HG03571 (cell line): ENCODE measurements at regions not wholly inside any gene's neighbourhood (a gene's known extent, or its start where the extent isn't known, plus 50 kb on each side); places are given as distances from the start of the nearest gene placed in this dataset.
"Not testable (repeated sequence)": the region's sequence is repeated elsewhere in the genome, so short reads cannot be mapped to it uniquely, and the experiment has no call there.

Source experiments
- ATAC-seq: cut with Tn5 transposase; IDR thresholded peaks from one replicate; pipeline ENCODE4 v1.9.1; 2021; ENCODE audit not compliant: unreplicated experiment

DNA sequence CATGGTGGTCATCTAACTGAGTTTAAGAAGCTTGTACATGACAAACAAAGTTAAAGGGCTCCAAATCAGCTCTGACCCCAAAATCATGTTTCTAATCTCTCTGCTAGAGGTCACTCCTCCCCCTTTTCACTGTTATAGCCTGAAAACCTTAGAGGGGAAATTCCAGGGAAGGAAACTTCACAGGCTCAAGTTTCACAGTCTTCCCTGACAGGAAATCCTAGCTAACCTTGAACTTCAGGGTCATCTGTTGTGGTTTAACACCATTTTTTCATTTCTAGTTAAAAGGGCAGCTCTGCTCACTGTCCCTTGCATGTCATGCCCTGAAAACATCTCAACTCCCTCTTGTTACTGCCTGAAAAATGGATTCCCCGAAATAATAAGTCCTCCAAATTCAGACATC, 104.4 kb upstream of the BMP2 start:
- ATAC-seq = peak; percentile 70

DNA sequence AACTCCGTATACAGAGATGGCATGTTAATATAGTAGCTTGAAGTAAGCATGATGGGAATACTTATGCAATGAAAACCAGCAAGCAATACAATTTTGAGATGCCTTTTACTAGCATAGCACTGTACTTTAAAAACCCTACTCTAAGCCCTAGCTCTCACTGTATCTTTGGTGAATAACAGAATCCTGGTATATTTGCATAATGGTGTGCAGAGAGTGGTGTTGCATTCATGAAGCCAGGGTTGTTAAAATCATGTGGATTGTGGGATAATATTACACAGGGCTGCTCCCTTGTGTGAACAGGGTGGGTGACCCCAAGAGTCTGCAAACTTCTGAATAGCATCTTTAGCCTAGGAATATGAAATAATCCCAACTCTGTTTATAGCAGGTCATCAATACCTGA, 105.2 kb upstream of the BMP2 start:
- no peak for ATAC-seq

DNA sequence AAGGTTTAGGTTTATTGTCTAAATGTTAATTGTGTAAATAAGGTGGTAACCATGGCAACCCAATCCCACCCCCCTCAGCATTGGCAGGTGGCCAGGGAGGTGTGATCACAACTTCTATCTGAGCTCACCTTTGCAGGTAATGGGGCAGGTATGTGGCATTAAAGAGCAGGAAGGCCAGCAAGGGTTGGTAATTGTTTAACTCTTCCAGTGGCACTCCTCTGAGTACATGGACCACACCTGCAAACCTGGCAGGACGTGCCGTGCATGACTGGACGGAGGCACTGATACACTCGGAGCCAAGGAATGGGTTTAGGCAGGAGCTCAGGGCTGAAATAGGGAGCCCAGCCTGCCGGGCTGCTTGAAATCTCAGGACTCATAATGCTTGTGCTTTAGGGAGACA, 107.0 kb upstream of the BMP2 start:
- no peak for ATAC-seq

DNA sequence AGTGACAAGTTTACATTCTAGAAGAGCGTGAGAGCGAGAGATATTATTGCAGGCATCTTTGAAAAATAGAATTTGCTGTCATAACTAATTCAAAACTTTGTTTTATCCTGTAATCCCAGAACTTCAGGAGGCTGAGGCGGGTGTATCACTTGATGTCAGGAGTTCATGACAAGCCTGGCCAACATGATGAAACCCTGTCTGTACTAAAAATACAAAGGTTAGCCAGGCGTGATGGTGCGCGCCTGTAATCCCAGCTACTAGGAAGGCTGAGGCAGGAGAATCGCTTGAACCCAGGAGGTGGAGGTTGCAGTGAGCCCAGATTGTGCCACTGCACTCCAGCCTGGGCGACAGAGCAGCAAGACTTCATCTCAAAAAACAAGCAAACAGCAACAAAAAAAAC, 108.6 kb upstream of the BMP2 start:
- not testable (repeated sequence) for ATAC-seq

DNA sequence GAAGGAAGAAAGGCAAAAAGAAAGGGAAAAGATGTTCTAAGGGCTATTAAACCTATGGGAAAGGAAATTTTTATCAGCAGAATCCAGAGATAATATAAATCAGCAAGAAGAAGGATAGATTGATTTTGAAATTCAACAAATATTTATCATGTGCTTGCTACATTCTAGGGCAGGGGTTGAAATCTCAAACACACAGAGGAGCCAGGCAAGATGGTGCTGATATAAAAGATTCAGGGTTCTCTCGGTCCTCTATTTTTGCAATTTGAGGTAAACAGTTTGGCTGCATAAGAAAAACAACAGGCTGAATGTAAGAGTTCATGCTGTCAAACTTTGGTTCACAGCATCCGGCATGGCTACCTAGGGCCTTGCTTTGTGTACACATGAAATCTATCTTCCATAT, 109.6 kb upstream of the BMP2 start:
- ATAC-seq = no peak

DNA sequence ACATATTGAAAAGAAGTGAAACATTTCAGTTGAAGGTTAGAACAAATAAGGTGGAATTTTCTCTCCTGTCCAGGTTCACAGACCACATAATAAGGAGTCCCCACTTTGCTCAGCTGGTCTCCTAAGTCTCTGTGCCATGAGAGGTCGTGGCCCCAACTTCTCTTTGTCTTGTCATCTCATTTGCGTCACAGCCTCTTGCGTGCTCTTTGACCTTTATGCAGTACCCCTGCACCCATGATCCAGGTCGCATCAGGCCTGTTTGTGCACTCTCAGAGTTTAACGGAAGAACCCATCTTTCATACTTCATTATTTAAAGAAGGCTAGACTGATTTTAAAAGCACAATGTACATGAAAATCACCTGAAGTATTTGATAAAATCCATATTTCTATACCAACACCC, 110.4 kb upstream of the BMP2 start:
- ATAC-seq = no peak

DNA sequence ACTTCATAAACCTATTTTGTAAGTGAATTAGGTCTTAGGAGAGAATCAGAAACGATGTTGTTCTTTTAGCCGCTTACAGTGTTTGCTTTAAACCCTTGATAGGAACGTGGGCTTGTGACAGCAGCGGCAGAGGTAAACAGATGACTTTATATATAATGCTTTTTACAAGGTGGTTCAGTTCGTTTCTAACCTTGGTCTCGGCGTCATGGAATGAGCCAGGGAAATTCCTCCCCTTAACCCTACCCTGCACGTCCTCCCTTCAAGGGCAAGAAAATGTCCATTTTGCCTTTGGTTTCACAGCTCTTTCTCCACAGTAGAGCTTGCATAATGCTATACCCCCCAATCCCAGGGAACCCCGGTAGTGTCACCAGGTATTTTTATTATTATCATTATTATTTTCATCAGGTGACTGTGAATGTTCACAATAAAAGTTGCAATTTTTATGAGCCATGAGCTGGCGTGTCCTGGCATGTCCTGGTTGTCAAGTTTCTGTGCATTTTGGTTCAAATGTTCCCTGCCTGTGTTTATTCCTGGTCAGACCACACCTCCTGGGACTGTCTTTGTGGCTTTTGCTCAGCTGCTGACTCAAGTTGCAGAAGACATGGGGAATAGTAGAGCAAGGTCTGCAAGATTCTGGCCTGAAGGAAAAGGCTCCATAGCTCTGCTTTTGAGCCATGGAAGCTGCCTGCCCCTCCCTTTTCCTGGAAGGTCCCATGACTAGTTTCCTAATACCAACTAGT, 112.8 kb upstream of the BMP2 start:
- no peak for ATAC-seq

DNA sequence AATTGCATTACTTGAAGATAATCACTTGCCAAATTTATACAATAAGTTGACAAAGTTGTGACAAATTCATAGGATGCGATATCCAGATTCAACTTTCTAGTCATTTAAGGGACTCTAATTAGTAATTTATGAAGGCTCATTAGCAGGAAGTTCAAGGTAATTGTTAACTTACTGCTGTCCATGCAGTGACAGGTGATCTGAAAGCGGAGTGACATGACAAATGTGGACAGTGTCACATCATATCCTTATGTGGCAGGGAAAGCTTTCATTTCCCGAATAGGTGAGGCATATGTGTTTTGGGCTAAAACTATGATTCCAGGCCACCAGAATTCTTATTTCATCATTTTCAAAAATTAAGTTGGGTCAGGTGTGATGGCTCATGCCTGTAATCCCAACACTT, 115.9 kb upstream of the BMP2 start:
- peak; percentile 77 for ATAC-seq

DNA sequence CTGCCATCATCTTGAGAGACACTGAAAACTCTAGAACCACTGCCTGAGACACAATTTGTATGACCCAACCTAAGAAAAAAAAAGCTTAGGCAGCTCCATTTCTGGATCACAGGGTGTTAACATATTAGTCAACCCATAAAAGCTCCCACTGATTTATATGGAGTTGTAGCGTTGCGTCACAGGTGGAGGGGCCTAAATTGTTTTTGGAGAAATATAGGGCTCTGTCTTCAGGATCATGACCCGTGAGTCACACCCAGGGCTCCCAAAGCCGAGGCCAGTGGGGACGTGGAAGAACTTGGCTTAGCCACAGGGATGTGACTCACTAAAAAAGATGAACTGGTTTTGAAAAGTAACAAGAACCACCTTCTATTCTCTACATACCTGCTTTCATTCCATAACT, 116.5 kb upstream of the BMP2 start:
- ATAC-seq = no peak

DNA sequence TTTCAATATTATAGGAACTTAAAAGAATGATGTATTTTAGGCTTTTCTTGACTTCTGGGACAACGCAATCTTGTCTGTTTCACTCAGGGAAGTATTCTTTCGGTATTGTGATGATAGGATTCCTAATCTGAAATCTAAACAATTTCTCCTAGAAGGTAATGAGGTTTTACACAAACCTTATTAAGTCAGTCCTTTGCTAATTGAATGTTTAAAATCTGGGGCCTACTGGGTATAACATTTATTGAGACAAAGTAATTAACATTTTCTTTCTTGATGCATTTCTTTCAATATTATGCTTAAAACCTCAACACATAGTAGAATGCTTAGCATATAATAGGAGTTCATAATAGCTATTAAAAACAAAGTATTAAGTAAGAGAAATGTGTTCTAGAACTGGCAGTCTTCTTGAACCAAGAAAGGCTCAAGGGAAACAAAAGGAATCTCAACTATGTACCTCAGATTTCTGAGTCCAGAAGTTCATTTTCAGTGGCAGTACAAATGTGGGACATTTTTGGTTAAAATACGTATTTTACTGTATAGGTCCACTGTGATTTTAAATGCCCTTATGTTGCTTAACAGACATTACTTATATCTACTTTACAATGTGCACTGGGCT, 121.4 kb upstream of the BMP2 start:
- no peak for ATAC-seq

DNA sequence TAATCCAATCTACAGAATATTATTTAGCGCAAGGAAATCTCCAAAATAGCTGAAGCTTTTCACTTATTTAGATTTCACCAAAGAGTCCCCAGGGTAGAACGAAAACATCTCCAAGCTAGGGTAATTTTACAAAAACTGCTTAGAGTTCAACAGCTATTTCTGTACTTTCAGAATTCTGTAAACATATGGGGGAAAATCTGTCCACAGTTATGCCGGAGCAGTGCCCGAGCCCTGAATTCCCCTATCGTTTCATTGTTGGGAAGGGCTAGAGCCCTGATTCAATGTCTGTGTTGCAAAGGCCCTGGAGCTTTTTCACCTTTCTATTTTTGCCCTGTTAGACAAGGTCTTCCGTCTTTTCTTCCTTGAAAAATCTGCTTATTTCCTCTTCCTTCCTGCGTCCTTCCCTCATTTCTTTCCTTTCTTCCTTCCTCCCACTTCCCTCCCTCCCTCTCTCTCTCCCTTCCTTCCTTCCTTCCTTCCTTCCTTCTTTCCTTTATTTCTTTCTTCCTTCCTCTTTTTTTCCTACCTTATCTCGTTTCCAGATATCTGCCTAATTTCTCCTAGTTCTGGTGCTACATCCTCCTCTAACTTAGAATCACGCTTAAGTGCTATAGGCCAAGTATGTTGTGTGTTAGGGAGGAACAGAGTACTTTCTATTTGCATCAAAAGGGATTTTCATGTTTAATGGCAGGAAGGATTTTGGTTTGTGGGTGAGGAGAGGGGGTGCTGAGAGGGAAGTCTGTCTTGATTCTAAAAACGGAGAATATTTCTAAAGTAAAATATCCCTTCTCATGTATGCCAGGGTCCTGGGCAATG, 122.5 kb upstream of the BMP2 start:
- peak; percentile 64 for ATAC-seq

DNA sequence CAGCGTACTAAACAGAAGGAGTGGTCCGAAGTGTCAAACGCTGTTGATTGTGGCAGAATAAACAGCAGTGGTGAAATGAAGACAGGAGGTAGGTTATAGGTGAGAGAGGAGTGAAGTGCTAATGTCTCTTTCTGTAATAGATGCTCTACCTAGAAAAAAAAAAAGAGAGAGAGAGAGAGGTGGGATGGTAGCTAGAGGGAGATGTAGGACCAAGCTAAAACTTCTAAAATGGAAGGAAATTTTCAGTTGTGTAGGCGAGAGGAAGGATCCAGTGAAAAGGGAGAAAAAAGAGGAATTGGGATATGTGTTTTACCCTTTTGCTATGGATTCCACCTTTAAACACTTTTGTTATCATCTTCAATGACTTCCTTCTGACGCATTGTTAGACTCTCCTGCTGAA, 126.5 kb upstream of the BMP2 start:
- no peak for ATAC-seq

DNA sequence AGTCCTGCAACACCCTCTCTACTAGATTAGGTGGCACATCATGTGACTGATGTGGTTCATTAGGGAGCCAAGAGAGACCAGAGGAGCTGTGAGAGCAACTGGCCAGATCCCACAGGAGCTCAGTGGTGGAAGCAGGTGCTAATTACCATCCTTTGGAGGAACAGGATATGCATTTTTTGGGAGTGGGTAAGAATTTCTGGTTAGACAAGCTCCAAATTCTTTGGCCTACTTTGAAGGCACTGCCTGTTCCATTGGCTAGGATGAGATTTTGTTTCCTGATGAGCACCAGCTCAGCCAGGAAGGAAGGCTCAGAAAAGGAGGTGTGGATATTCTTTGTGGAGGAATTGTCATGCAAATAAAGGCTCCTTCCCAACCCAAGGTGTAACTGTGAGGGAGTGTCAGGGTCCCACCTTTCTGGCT, 130.3 kb upstream of the BMP2 start:
- ATAC-seq = no peak

DNA sequence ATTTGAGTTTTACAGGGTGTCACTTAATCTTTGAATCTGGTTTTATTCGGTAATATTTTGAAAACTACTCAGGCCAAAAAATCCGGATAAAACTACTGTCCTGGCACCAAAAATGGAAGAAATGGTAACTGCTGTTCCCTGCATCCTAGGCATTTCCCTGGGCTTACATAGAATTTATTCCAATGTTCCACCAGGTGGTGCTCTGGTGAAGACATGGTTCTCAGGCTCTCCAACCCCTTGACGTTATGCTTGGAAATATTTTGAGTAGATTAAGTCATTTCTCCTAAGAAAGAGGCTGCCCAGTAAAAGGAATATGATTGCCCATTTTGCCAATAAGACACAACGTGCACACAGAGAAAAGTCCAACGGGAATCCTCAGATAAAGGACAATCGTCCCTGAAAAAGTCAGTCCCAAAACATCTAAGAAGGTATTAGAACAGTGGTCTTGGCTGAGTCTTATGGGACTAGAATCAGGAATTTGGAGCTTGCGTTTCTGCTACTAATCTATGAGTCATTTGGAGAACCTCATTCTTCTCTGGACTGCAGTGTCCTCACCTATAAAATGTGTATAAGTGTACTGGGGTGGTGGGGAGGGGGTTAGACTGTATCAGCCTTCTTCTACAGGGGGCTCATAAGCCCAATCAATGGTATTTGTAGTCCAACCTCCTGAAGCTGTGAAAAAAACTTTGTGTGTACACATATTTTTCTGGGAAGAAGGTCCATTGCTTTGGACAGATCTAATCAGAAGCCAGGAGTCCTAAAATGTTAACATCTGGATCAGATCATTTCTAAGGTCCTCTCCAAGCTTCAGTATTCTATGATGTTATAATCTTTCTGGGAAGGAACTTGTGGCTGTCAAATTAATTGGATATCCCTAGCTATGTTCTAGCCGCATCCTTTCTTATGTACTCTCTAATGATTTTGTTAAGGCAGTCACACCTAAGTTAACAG, 131.0 kb upstream of the BMP2 start:
- no peak for ATAC-seq

DNA sequence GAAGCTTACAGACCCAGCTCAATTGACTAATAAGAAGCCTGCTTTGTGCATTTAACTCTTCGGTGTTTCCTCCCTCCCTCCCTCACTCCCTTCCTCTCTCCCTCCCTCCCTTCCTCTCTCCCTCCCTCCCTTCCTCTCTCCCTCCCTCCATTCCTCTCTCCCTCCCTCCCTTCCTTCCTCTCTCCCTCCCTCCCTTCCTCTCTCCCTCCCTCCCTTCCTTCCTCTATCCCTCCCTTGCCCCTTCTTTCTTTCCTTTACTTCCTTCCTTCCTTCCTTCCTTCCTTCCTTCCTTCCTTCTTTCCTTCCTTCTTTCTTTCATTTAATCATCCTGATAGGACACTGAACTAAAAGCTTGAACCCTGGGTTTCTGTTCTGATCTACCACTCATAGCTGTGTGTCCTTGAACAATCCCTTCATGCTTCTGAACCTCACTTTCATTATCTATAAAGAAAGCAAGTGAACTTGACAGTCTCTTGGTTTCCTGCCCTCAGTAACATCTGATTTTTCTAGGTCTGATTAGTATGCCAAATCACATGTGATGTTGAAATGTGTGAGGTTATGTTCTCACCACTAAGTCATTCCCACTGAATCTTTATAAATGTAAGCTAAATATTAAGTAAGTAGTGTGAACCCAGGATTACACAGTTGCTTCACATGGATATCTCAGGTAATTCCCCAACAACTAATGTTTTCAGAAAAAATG, 132.3 kb upstream of the BMP2 start:
- ATAC-seq = no peak

DNA sequence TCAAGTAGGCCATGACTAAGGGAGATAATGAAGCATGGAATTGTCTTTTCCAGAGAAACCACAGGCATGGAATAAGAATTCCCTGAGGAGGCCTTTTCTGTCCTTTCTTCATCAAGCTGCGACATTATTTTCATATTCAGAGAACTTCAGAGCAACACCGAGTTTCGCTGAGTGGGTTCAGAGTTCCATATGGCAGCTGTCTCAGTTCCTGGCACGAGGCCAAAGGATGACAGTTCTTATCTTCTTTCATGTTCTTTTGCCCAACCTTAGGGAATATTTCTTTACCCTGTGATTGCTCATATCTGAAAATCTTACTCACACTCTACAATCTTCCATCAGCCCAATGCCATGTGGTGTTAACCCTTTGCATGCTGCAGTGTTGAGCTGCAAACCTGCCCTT, 135.3 kb upstream of the BMP2 start:
- ATAC-seq = no peak

DNA sequence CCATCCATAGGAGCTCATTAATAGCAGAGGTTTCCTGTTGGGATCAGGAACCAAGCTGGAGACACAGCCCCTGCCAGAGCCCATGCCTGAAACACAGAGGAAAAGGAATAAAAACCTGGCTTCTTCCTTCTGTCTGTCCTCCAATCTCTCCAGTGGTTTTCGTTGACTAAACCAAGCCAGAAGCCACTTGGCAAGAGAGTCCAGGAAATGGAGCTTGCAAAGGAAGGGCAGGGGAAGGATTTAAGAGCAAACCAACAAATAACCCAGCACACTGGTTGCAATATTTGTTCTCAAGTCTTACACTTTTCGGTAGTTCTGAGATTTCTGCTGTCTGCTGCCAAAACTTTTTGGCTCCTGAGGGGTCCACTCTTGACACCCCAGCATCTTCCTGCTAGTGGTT, 137.0 kb upstream of the BMP2 start:
- ATAC-seq = no peak

DNA sequence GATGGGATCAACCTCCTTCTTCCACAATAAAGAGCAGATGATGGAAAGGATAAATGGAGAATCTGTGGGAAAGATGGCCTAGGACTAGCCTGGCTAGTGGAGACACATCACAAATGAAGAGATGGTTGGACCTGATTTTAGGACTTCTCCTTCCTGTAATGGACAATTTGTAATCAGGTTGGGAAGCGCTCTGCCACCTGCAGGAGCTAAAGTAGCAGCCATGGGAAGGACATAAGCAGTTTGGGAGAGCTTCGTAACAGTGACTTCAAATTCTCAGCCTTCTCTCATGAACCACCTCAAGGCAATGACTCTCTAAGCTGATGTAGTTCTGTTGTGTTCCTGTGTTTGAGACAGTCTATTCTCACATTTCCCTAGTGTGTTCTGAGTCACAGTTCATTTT, 137.9 kb upstream of the BMP2 start:
- ATAC-seq = no peak

DNA sequence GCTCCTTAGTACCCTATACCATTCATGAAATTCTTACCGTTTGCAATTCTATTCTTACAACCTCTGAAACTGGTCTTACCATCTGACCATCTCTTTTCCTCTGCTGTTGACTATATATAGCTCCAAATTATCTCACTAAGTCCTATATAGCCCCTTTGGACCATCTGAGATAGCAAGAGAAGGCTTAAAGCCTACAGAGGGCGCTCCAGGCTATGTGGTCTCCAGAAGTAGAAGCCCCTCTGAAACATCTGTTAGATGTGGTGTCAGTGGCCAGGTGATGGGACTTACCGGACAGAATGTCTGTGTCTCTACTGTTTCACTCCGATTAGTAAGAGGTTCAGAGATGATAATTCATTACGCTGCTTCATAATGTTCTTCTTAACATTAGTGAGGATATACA, 140.7 kb upstream of the BMP2 start:
- ATAC-seq = no peak

DNA sequence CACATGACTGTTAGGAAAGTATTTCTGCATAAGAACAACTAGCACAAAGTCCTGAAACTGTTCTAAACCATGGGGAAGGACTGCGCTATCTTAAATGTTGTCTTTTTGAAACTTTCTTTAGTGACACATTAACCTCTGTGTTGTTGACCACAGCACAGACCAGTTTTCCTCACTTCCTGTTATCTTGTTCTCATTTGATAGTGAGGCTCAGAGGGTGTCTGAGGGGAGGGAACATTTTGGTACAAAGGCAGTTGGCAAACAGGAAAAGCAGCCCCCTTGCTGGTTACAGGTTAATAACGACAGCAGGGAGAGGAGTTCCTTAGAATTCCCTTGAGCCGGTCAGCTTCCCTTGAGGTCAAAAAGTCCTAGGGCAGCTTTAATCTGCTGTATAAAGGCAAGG, 143.5 kb upstream of the BMP2 start:
- peak; percentile 99 for ATAC-seq
